ENCODE measurements at regions not wholly inside any gene's neighbourhood (a gene's known extent, or its start where the extent isn't known, plus 50 kb on each side); places are given as distances from the start of the nearest gene placed in this dataset.
A peak's percentile ranks its signal among the peaks of the same experiment; 100 is the strongest.

DNA sequence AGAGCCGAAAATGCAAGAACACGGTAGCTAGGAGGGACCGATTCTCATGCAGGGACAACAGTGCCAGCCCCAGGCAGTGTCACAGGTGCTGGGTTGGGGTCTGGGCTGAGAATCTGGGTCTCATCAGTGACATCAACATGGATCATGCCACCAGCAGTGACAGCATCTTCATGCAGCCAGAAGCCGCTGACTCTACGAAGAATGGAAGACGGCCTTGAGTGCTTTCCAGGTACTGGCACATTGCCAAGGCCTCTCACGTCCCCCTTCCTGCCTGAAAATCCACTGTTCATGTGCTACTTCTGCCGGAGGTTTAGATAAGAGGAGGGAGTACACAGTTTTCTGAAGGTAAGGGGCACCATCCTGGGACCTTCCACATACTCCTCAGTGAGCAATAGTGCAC, 141.1 kb upstream of the FOXQ1 start:
- H3K36me3 ChIP-seq (replicated peaks; ENCODE audit: insufficient read depth, low read length), result no peaks in the 10 kb centered on the region
- DNase-seq, result no peak
- H3K4me2 ChIP-seq (ENCODE audit: low read depth, low read length), result no peak overlapping the region

DNA sequence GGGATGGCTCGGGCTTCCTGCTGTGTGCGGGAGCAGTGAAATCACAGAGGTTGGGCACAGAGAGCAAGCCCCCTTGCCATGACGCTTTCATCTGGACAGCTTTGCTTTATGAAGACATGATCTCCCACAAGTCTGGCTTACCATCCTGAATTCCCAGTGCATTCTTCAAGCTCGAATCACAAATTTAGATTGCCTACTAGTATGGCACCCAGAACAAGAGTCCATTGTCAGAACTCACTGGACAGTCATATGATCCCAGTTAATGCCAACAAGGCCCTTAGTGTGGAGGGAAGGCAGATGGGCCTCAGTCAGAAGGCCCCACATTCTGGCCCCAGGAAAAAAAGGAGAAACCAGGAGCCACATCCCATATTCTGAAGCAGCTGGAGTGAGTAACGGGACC, 147.3 kb upstream of the FOXQ1 start:
- no peaks in the 10 kb centered on the region for H3K27me3 ChIP-seq (replicated peaks; ENCODE audit: insufficient read depth, low read length)
- TF ChIP-seq EZH2 (optimal IDR thresholded peaks at IDR 0.05; ENCODE audit: low read depth, low read length), result no peak
- TF ChIP-seq, protein P1, sequence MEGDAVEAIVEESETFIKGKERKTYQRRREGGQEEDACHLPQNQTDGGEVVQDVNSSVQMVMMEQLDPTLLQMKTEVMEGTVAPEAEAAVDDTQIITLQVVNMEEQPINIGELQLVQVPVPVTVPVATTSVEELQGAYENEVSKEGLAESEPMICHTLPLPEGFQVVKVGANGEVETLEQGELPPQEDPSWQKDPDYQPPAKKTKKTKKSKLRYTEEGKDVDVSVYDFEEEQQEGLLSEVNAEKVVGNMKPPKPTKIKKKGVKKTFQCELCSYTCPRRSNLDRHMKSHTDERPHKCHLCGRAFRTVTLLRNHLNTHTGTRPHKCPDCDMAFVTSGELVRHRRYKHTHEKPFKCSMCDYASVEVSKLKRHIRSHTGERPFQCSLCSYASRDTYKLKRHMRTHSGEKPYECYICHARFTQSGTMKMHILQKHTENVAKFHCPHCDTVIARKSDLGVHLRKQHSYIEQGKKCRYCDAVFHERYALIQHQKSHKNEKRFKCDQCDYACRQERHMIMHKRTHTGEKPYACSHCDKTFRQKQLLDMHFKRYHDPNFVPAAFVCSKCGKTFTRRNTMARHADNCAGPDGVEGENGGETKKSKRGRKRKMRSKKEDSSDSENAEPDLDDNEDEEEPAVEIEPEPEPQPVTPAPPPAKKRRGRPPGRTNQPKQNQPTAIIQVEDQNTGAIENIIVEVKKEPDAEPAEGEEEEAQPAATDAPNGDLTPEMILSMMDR (IDR thresholded peaks at IDR 0.05; ENCODE audit: low read length), result no peak

More for the DNA sequence above, 141.1 kb upstream of the FOXQ1 start:
- no peaks in the 10 kb centered on the region for H3K9me2 ChIP-seq (replicated peaks; ENCODE audit: insufficient read depth, low read length)
- H3F3A ChIP-seq (ENCODE audit: insufficient read depth, low read length), result no peaks in the 10 kb centered on the region
- no peaks in the 10 kb centered on the region for H3K4me1 ChIP-seq (ENCODE audit: low read length)
- H3K4me3 ChIP-seq (ENCODE audit: low read length), result no peak overlapping the region
- H3K9me3 ChIP-seq (replicated peaks; ENCODE audit: insufficient read depth, low read length), result no peaks in the 10 kb centered on the region
- no peak overlapping the region for H3K9ac ChIP-seq (ENCODE audit: low read length)
- H3K27ac ChIP-seq (ENCODE audit: low read length), result no peak overlapping the region
- no peaks in the 10 kb centered on the region for H3K79me2 ChIP-seq (ENCODE audit: low read length)
- no peak overlapping the region for H2AFZ ChIP-seq (ENCODE audit: low read length)
- H3K27me3 ChIP-seq (replicated peaks; ENCODE audit: insufficient read depth, low read length), result no peaks in the 10 kb centered on the region
- TF ChIP-seq EZH2phosphoT487 (IDR thresholded peaks at IDR 0.05; ENCODE audit: low read length), result no peak
- no peak for TF ChIP-seq EZH2 (optimal IDR thresholded peaks at IDR 0.05; ENCODE audit: low read depth, low read length)
- no peaks in the 10 kb centered on the region for H4K20me1 ChIP-seq (ENCODE audit: insufficient read depth, low read length)

DNA sequence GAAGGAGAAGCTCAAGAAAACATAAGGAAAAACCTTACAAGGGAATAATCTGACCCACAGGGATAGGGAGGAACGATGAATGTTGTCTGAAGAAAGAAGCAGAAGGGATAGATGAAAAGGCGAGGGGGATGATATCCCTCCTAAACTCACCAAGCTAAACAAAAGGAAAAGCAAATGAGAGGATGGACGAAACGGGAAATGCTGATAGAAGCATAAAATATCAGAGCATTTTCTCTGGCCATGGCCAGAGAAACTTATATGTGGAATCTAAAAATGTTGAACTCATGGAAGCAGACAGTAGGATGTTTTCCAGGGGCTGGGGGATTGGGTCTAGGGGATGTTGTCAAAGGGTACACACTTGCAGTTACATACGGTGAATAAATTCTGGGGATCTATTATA, 148.4 kb upstream of the FOXQ1 start:
- Histone ChIP-seq H3K4me3 (ENCODE audit: low read length) (no peak overlapping the region), H2AFZ (ENCODE audit: low read length) (peak overlapping the region; percentile 80), H3K27ac (ENCODE audit: low read length) (no peak overlapping the region), H3K9me3 (replicated peaks; ENCODE audit: insufficient read depth, low read length) (no peaks in the 10 kb centered on the region), H3K9ac (ENCODE audit: low read length) (no peak overlapping the region), H3K9me2 (replicated peaks; ENCODE audit: insufficient read depth, low read length) (no peaks in the 10 kb centered on the region), H4K20me1 (ENCODE audit: insufficient read depth, low read length) (no peaks in the 10 kb centered on the region), H3K4me2 (ENCODE audit: low read depth, low read length) (peak overlapping the region; percentile 82; the same call in 1 of the 2 replicates), H3K79me2 (ENCODE audit: low read length) (no peaks in the 10 kb centered on the region), H3K27me3 (replicated peaks; ENCODE audit: insufficient read depth, low read length) (no peaks in the 10 kb centered on the region), H3F3A (ENCODE audit: insufficient read depth, low read length) (no peaks in the 10 kb centered on the region), H3K4me1 (ENCODE audit: low read length) (0 out of 2 replicates have a peak, but pooled peaks cover 3% of the 10 kb centered on the region), H3K36me3 (replicated peaks; ENCODE audit: insufficient read depth, low read length) (no peaks in the 10 kb centered on the region)
- DNase-seq, result no peak
- TF ChIP-seq EZH2phosphoT487 (IDR thresholded peaks at IDR 0.05; ENCODE audit: low read length) (no peak), EZH2 (optimal IDR thresholded peaks at IDR 0.05; ENCODE audit: low read depth, low read length) (no peak)
- TF ChIP-seq, protein P1 (IDR thresholded peaks at IDR 0.05; ENCODE audit: low read length), result no peak

More for the DNA sequence above, 147.3 kb upstream of the FOXQ1 start:
- Histone ChIP-seq H3F3A (ENCODE audit: insufficient read depth, low read length) (no peaks in the 10 kb centered on the region), H3K27ac (ENCODE audit: low read length) (no peak overlapping the region), H3K79me2 (ENCODE audit: low read length) (no peaks in the 10 kb centered on the region), H3K9ac (ENCODE audit: low read length) (no peak overlapping the region), H3K4me2 (ENCODE audit: low read depth, low read length) (no peak overlapping the region), H2AFZ (ENCODE audit: low read length) (no peak overlapping the region), H3K4me1 (ENCODE audit: low read length) (0 out of 2 replicates have a peak, but pooled peaks cover 3% of the 10 kb centered on the region), H3K36me3 (replicated peaks; ENCODE audit: insufficient read depth, low read length) (no peaks in the 10 kb centered on the region), H3K9me2 (replicated peaks; ENCODE audit: insufficient read depth, low read length) (no peaks in the 10 kb centered on the region), H4K20me1 (ENCODE audit: insufficient read depth, low read length) (no peaks in the 10 kb centered on the region), H3K9me3 (replicated peaks; ENCODE audit: insufficient read depth, low read length) (no peaks in the 10 kb centered on the region), H3K4me3 (ENCODE audit: low read length) (no peak overlapping the region)
- no peak for DNase-seq

Measured in MM.1S (cell line).